OCI-LY1 (cell line): ENCODE measurements at regions not wholly inside any gene's neighbourhood (a gene's known extent, or its start where the extent isn't known, plus 50 kb on each side); places are given as distances from the start of the nearest gene placed in this dataset.
A peak's percentile ranks its signal among the peaks of the same experiment; 100 is the strongest.

Source experiments
- H2AFZ ChIP-seq: fragments of 200-600 bp; sonication (generic), shearing (Covaris generic); 2 replicates; pipeline ENCODE4 v1.6.0; 2014; ENCODE audit warnings: antibody characterized with exemption, mild to moderate bottlenecking, low read length
- H3F3A ChIP-seq: fragments of 200-600 bp; sonication (generic), shearing (Covaris generic); 2 replicates; pipeline ENCODE4 v1.6.0; 2014; ENCODE audit warnings: mild to moderate bottlenecking, antibody characterized with exemption, low read length, moderate library complexity; ENCODE audit not compliant: insufficient read depth
- H3K27ac ChIP-seq: fragments of 200-600 bp; sonication (generic); 2 replicates; pipeline ENCODE4 v1.5.1; 2014; ENCODE audit warnings: low read length, mixed run types, mild to moderate bottlenecking, low read depth; ENCODE audit not compliant: poor library complexity, severe bottlenecking
- H3K27me3 ChIP-seq: fragments of 200-600 bp; sonication (generic); 2 replicates; pipeline ENCODE4 v1.6.0; 2014; ENCODE audit warnings: antibody characterized with exemption, mild to moderate bottlenecking, low read length, moderate library complexity; ENCODE audit not compliant: insufficient read depth
- H3K36me3 ChIP-seq: fragments of 200-600 bp; sonication (generic); 2 replicates; pipeline ENCODE4 v1.6.1; 2014; ENCODE audit warnings: mild to moderate bottlenecking, antibody characterized with exemption, low read length, moderate library complexity, mixed read lengths; ENCODE audit not compliant: insufficient read depth
- H3K4me1 ChIP-seq: fragments of 200-600 bp; sonication (generic); 2 replicates; pipeline ENCODE4 v1.5.1; 2014; ENCODE audit warnings: mild to moderate bottlenecking, low read length, moderate library complexity; ENCODE audit not compliant: insufficient read depth, severe bottlenecking
- H3K4me2 ChIP-seq: fragments of 200-600 bp; sonication (generic), shearing (Covaris generic); 2 replicates; pipeline ENCODE4 v1.6.1; 2014; ENCODE audit warnings: low read length
- H3K4me3 ChIP-seq: fragments of 200-600 bp; sonication (generic); 2 replicates; pipeline ENCODE4 v1.5.1; 2014; ENCODE audit warnings: low read length, low read depth, mild to moderate bottlenecking, mixed read lengths; ENCODE audit not compliant: poor library complexity, severe bottlenecking
- H3K79me2 ChIP-seq: fragments of 200-600 bp; shearing (Covaris generic); 2 replicates; pipeline ENCODE4 v1.6.1; 2016; ENCODE audit warnings: mixed run types, low read length, mixed read lengths; ENCODE audit not compliant: insufficient read depth
- H3K9ac ChIP-seq: fragments of 200-600 bp; sonication (generic), shearing (Covaris generic); 2 replicates; pipeline ENCODE4 v1.6.1; 2014; ENCODE audit warnings: mild to moderate bottlenecking, low read length, mixed read lengths
- H3K9me2 ChIP-seq: fragments of 200-600 bp; sonication (generic), shearing (Covaris generic); 2 replicates; pipeline ENCODE4 v1.6.1; 2014; ENCODE audit warnings: low read depth, mild to moderate bottlenecking, low read length, mixed read lengths
- H3K9me3 ChIP-seq: fragments of 200-600 bp; shearing (Covaris generic); 2 replicates; pipeline ENCODE4 v1.6.1; 2014; ENCODE audit warnings: low read length, mixed read lengths
- H4K20me1 ChIP-seq: fragments of 200-600 bp; sonication (generic), shearing (Covaris generic); 2 replicates; pipeline ENCODE4 v1.6.0; 2016; ENCODE audit warnings: mild to moderate bottlenecking, low read length; ENCODE audit not compliant: insufficient read depth
- CTCF ChIP-seq: fragments of 200-600 bp; sonication (generic), shearing (Covaris generic); IDR thresholded peaks from 2 replicates; pipeline ENCODE4 v1.5.1; 2017; ENCODE audit warnings: mild to moderate bottlenecking, antibody characterized with exemption, low read length, moderate library complexity, mixed read lengths
- EZH2 ChIP-seq: fragments of 200-600 bp; sonication (generic), shearing (Covaris generic); IDR thresholded peaks from 2 replicates; pipeline ENCODE4 v1.8.0; 2017; ENCODE audit warnings: borderline replicate concordance, mixed run types, mild to moderate bottlenecking, antibody characterized with exemption, low read length, moderate library complexity, mixed read lengths

- H3K4me2 ChIP-seq: no peak overlapping the region
- TF ChIP-seq CTCF (no peak), EZH2 (no peak)
- no peaks in the 10 kb centered on the region for H3K27me3 ChIP-seq
- no peaks in the 10 kb centered on the region for H3K9me2 ChIP-seq
- H3K9ac ChIP-seq: no peak overlapping the region; the same call in 1 of the 2 replicates
- H2AFZ ChIP-seq: no peak overlapping the region
- no peaks in the 10 kb centered on the region for H3K36me3 ChIP-seq
- peaks cover 68% of the 10 kb centered on the region for H3K4me1 ChIP-seq
- peaks cover 14% of the 10 kb centered on the region for H3F3A ChIP-seq
- H3K4me3 ChIP-seq: no peak overlapping the region
- no peaks in the 10 kb centered on the region for H3K9me3 ChIP-seq
- H3K79me2 ChIP-seq: no peaks in the 10 kb centered on the region
- H3K27ac ChIP-seq: peak overlapping the region; percentile 100
- H4K20me1 ChIP-seq: no peaks in the 10 kb centered on the region
Measured at GRCh38 chr20:40939667-40940066, 89.0 kb upstream of the TOP1 start.

- peaks cover 80% of the 10 kb centered on the region for H3K4me1 ChIP-seq
- H3K9me3 ChIP-seq: no peaks in the 10 kb centered on the region
- no peaks in the 10 kb centered on the region for H4K20me1 ChIP-seq
- no peaks in the 10 kb centered on the region for H3K79me2 ChIP-seq
- no peaks in the 10 kb centered on the region for H3K36me3 ChIP-seq
- no peaks in the 10 kb centered on the region for H3K9me2 ChIP-seq
- no peaks in the 10 kb centered on the region for H3K27me3 ChIP-seq
- H3F3A ChIP-seq: peaks cover 14% of the 10 kb centered on the region
- no peak overlapping the region for H2AFZ ChIP-seq
- H3K27ac ChIP-seq: peak overlapping the region; percentile 100
- TF ChIP-seq EZH2 (no peak), CTCF (no peak)
- H3K4me3 ChIP-seq: peak overlapping the region; percentile 8
- H3K4me2 ChIP-seq: peak overlapping the region; percentile 45
- H3K9ac ChIP-seq: peak overlapping the region; percentile 65
Measured at GRCh38 chr20:40941133-40941610, 87.5 kb upstream of the TOP1 start.

- no peaks in the 10 kb centered on the region for H3K36me3 ChIP-seq
- H3K79me2 ChIP-seq: no peaks in the 10 kb centered on the region
- no peaks in the 10 kb centered on the region for H3K9me2 ChIP-seq
- H4K20me1 ChIP-seq: no peaks in the 10 kb centered on the region
- no peak overlapping the region for H2AFZ ChIP-seq
- H3K4me3 ChIP-seq: peak overlapping the region; percentile 13
- peak overlapping the region; percentile 100 for H3K27ac ChIP-seq
- H3K9me3 ChIP-seq: no peaks in the 10 kb centered on the region
- H3K9ac ChIP-seq: peak overlapping the region; percentile 65
- no peak for TF ChIP-seq CTCF
- TF ChIP-seq EZH2: no peak
- peaks cover 14% of the 10 kb centered on the region for H3F3A ChIP-seq
- H3K4me2 ChIP-seq: peak overlapping the region; percentile 45
- H3K27me3 ChIP-seq: no peaks in the 10 kb centered on the region
- peaks cover 80% of the 10 kb centered on the region for H3K4me1 ChIP-seq
Measured at GRCh38 chr20:40942006-40942405, 86.6 kb upstream of the TOP1 start.
